ENCODE measurements at regions not wholly inside any gene's neighbourhood (a gene's known extent, or its start where the extent isn't known, plus 50 kb on each side); places are given as distances from the start of the nearest gene placed in this dataset.

DNA sequence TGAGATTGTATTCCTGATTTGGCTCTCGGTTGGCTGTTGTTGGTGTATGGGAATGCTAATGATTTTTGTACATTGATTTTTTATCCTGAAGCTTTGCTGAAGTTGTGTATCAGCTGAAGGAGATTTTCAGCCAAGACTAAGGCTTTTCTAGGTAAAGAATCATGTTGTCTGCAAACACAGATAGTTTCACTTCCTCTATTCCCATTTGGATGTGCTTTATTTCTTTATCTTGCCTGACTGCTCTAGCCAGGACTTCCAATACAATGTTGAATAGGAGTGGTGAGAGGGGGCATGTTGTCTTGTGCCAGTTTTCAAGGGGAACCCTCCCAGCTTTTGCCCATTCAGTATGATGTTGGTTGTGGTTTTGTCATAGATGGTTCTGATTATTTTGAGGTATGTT lies 90.4 kb downstream of the CYP26B1 start:
- H3K4me3 ChIP-seq: no peak overlapping the region
- no peaks in the 10 kb centered on the region for H3K36me3 ChIP-seq (ENCODE audit: low read depth)
- in situ Hi-C loops (cut with MboI): no loop called here
- no peak overlapping the region for H2AFZ ChIP-seq
- H3K9me2 ChIP-seq (ENCODE audit: insufficient read depth): no peaks in the 10 kb centered on the region
- H3K9ac ChIP-seq: no peak overlapping the region
- no peak for DNase-seq
- H3K9me3 ChIP-seq (ENCODE audit: low read depth): no peaks in the 10 kb centered on the region
- H3K4me2 ChIP-seq (ENCODE audit: unreplicated experiment): no peak overlapping the region
- H3K27me3 ChIP-seq (replicated peaks; ENCODE audit: insufficient read depth): peaks cover 30% of the 10 kb centered on the region; the same call in 1 of the 2 replicates
- peaks cover under 1% of the 10 kb centered on the region; the same call in 1 of the 2 replicates for H3K4me1 ChIP-seq (ENCODE audit: insufficient read depth)
- no peak overlapping the region for H3K27ac ChIP-seq
- no peaks in the 10 kb centered on the region for H3F3A ChIP-seq (ENCODE audit: insufficient read depth)
- 57 to 63% methylated on average over 1 of the region's 1 CpG for WGBS, 2 experiments (ENCODE audit: low coverage in 1 of 2, low lambda C conversion rate in 2 of 2, missing lambda C conversion rate in 2 of 2)
- H3K79me2 ChIP-seq (ENCODE audit: insufficient read depth): no peaks in the 10 kb centered on the region
- no peaks in the 10 kb centered on the region for H4K20me1 ChIP-seq (ENCODE audit: insufficient read depth)
- TF ChIP-seq EZH2phosphoT487 (IDR thresholded peaks at IDR 0.05; ENCODE audit: insufficient read depth, low read depth): no peak
- TF ChIP-seq EZH2 (IDR thresholded peaks at IDR 0.05; ENCODE audit: insufficient read depth, poor library complexity, severe bottlenecking): no peak

DNA sequence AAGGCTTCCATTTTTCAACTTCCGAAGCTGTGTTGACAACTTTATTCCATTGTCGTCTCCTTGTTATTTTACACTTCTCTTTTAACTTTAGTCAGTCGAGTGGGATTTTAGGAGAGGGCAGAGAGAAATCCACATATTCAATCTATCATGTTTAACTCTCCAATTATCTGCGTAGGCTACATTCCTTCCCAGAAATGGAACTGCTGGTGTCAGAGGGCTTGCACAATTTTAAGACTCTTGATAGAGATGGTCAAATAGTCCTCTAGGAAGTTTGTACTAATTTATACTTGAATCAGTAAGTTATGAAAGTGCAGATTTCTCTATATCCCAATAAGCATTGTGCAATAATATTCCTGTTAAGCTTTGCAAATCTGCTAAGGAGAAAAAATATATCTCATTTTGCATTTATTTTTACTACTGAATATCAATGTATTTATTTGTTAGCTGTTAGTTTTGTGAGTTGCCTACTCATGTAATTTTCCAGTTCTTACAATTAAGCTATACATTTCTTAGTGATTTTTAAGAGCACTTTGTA lies 95.6 kb downstream of the CYP26B1 start:
- 0 out of 2 replicates have a peak, but pooled peaks cover 3% of the 10 kb centered on the region for H3K27me3 ChIP-seq (replicated peaks; ENCODE audit: insufficient read depth)
- no peaks in the 10 kb centered on the region for H3K79me2 ChIP-seq (ENCODE audit: insufficient read depth)
- H3F3A ChIP-seq (ENCODE audit: insufficient read depth): no peaks in the 10 kb centered on the region
- TF ChIP-seq EZH2 (IDR thresholded peaks at IDR 0.05; ENCODE audit: insufficient read depth, poor library complexity, severe bottlenecking) (no peak), EZH2phosphoT487 (IDR thresholded peaks at IDR 0.05; ENCODE audit: insufficient read depth, low read depth) (no peak)
- 13 to 15% methylated on average over 4 of the region's 4 CpGs for WGBS, 2 experiments (ENCODE audit: low coverage in 1 of 2, low lambda C conversion rate in 2 of 2, missing lambda C conversion rate in 2 of 2)
- H4K20me1 ChIP-seq (ENCODE audit: insufficient read depth): no peaks in the 10 kb centered on the region
- peak overlapping the region; percentile 24; the same call in 1 of the 2 replicates for H2AFZ ChIP-seq
- DNase-seq: peak; percentile 10
- H3K9me3 ChIP-seq (ENCODE audit: low read depth): no peaks in the 10 kb centered on the region
- no peak overlapping the region for H3K27ac ChIP-seq
- H3K4me1 ChIP-seq (ENCODE audit: insufficient read depth): peaks cover 4% of the 10 kb centered on the region; the same call in 1 of the 2 replicates
- H3K4me2 ChIP-seq (ENCODE audit: unreplicated experiment): no peak overlapping the region
- H3K4me3 ChIP-seq: no peak overlapping the region
- in situ Hi-C loops (cut with MboI): no loop called here
- H3K9ac ChIP-seq: no peak overlapping the region
- no peaks in the 10 kb centered on the region for H3K9me2 ChIP-seq (ENCODE audit: insufficient read depth)
- H3K36me3 ChIP-seq (ENCODE audit: low read depth): no peaks in the 10 kb centered on the region

DNA sequence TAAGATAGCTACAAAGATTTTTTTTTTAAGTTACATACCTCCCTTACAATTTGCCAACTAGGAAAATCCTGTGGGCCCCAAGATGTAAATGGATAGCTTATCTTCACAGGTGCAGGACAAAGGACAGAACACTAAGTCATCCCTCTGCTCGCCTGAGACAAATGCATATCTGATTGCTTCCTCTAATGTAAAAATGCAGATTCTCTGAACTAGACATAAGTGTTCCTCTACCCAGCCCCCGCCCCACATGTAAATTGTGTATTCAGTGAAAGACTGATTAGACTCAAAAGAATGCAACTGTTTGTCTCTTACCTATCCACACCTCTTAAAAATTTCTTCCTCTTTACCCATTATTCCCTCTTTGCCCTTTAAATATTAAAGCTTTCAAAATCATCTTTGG lies 96.5 kb downstream of the CYP26B1 start:
- H3K9ac ChIP-seq: no peak overlapping the region
- H3K27ac ChIP-seq: no peak overlapping the region
- no peak for TF ChIP-seq EZH2phosphoT487 (IDR thresholded peaks at IDR 0.05; ENCODE audit: insufficient read depth, low read depth)
- no peak for TF ChIP-seq EZH2 (IDR thresholded peaks at IDR 0.05; ENCODE audit: insufficient read depth, poor library complexity, severe bottlenecking)
- H3K27me3 ChIP-seq (replicated peaks; ENCODE audit: insufficient read depth): no peaks in the 10 kb centered on the region
- no peaks in the 10 kb centered on the region for H3K9me3 ChIP-seq (ENCODE audit: low read depth)
- no peak overlapping the region for H3K4me2 ChIP-seq (ENCODE audit: unreplicated experiment)
- no peaks in the 10 kb centered on the region for H3K36me3 ChIP-seq (ENCODE audit: low read depth)
- peaks cover 4% of the 10 kb centered on the region; the same call in 1 of the 2 replicates for H3K4me1 ChIP-seq (ENCODE audit: insufficient read depth)
- in situ Hi-C loops (cut with MboI): no loop called here
- H3F3A ChIP-seq (ENCODE audit: insufficient read depth): no peaks in the 10 kb centered on the region
- H4K20me1 ChIP-seq (ENCODE audit: insufficient read depth): no peaks in the 10 kb centered on the region
- H3K79me2 ChIP-seq (ENCODE audit: insufficient read depth): no peaks in the 10 kb centered on the region
- H3K9me2 ChIP-seq (ENCODE audit: insufficient read depth): no peaks in the 10 kb centered on the region
- no peak for DNase-seq
- WGBS, 2 experiments (ENCODE audit: low coverage in 1 of 2, low lambda C conversion rate in 2 of 2, missing lambda C conversion rate in 2 of 2): 77 to 89% methylated on average over 2 of the region's 2 CpGs
- H3K4me3 ChIP-seq: no peak overlapping the region
- no peak overlapping the region for H2AFZ ChIP-seq

DNA sequence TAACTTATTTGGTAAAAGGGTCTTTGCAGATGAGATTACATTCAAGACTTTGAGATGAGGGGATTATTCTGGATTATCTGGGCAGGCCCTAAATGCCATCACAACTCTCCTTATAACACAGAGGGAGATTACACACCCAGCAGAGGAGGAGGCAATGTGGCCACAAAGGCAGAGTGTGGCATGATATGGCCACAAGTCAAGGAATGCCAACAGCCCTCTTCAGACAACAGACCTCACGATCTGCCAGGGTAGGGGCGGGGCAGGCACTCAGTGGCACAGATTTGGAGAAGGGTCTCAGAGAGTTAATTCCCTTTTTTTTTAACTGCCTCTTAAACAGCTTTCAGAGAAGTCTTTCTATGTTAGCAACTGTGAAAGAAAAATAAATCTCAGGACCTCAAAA lies 96.9 kb downstream of the CYP26B1 start:
- H3K4me1 ChIP-seq (ENCODE audit: insufficient read depth): peaks cover 4% of the 10 kb centered on the region; the same call in 1 of the 2 replicates
- in situ Hi-C loops (cut with MboI): no loop called here
- no peaks in the 10 kb centered on the region for H4K20me1 ChIP-seq (ENCODE audit: insufficient read depth)
- H3K4me2 ChIP-seq (ENCODE audit: unreplicated experiment): no peak overlapping the region
- H3K9me2 ChIP-seq (ENCODE audit: insufficient read depth): no peaks in the 10 kb centered on the region
- H3F3A ChIP-seq (ENCODE audit: insufficient read depth): no peaks in the 10 kb centered on the region
- H3K27me3 ChIP-seq (replicated peaks; ENCODE audit: insufficient read depth): no peaks in the 10 kb centered on the region
- H3K36me3 ChIP-seq (ENCODE audit: low read depth): no peaks in the 10 kb centered on the region
- no peak overlapping the region for H3K27ac ChIP-seq
- H3K9ac ChIP-seq: no peak overlapping the region
- no peak overlapping the region for H3K4me3 ChIP-seq
- no peak overlapping the region for H2AFZ ChIP-seq
- no peaks in the 10 kb centered on the region for H3K79me2 ChIP-seq (ENCODE audit: insufficient read depth)
- H3K9me3 ChIP-seq (ENCODE audit: low read depth): no peaks in the 10 kb centered on the region
- 61 to 100% methylated on average over 2 of the region's 2 CpGs for WGBS, 2 experiments (ENCODE audit: low coverage in 1 of 2, low lambda C conversion rate in 2 of 2, missing lambda C conversion rate in 2 of 2)
- no peak for TF ChIP-seq EZH2 (IDR thresholded peaks at IDR 0.05; ENCODE audit: insufficient read depth, poor library complexity, severe bottlenecking)
- no peak for TF ChIP-seq EZH2phosphoT487 (IDR thresholded peaks at IDR 0.05; ENCODE audit: insufficient read depth, low read depth)
- DNase-seq: no peak

All from GM23248 (cell line).